ENCODE measurements at regions not wholly inside any gene's neighbourhood (a gene's known extent, or its start where the extent isn't known, plus 50 kb on each side); places are given as distances from the start of the nearest gene placed in this dataset.

GRCh38 chrX:116827063-116827462, 364.3 kb upstream of the CT83 start:
- Histone ChIP-seq H3K27ac (ENCODE audit: low read length) (no peak overlapping the region), H3K4me1 (ENCODE audit: control insufficient read depth in 1 of 2, extremely low read depth in 1 of 2, insufficient read depth in 2 of 2, low read length in 2 of 2) (no peaks in the 10 kb centered on the region), H3K9me3 (no peaks in the 10 kb centered on the region), H3K4me3 (ENCODE audit: control insufficient read depth in 1 of 2, extremely low read depth in 1 of 2, low read length in 1 of 2) (no peak overlapping the region), H3K27me3 (replicated peaks in 1 of 2; ENCODE audit: control insufficient read depth in 2 of 2, extremely low read depth in 1 of 2, insufficient read depth in 2 of 2, low read length in 1 of 2) (no peaks in the 10 kb centered on the region), H3K36me3 (ENCODE audit: control insufficient read depth in 2 of 2, extremely low read depth in 1 of 2, insufficient read depth in 1 of 2, low read length in 1 of 2) (no peaks in the 10 kb centered on the region)
- H3K36me3 Mint-ChIP-seq, result no peaks in the 10 kb centered on the region
- no peak for DNase-seq
- H3K9me3 Mint-ChIP-seq, result peaks cover 0 to 4% (median 0%) of the 10 kb centered on the region in 3 donors
- no peak for ATAC-seq (replicated peaks in 1 of 4)
- no peak overlapping the region for H3K27ac Mint-ChIP-seq
- no CpG with 5 or more reads among the region's 4 CpGs for WGBS (ENCODE audit: insufficient coverage)
- CTCF ChIA-PET, result no interaction called here
- no peaks in the 10 kb centered on the region for H3K27me3 Mint-ChIP-seq
- H3K4me1 Mint-ChIP-seq, result no peaks in the 10 kb centered on the region
- POLR2A ChIA-PET, result no interaction called here
- H3K4me3 Mint-ChIP-seq, result no peak overlapping the region

GRCh38 chrX:116824785-116825184, 362.0 kb upstream of the CT83 start:
- ATAC-seq (replicated peaks in 1 of 4) (no peak), DNase-seq (no peak)
- no peak overlapping the region for H3K4me3 ChIP-seq (ENCODE audit: control insufficient read depth in 1 of 2, extremely low read depth in 1 of 2, low read length in 1 of 2)
- no peaks in the 10 kb centered on the region for H3K9me3 ChIP-seq
- H3K27me3 Mint-ChIP-seq, result no peaks in the 10 kb centered on the region
- no peaks in the 10 kb centered on the region for H3K4me1 ChIP-seq (ENCODE audit: control insufficient read depth in 1 of 2, extremely low read depth in 1 of 2, insufficient read depth in 2 of 2, low read length in 2 of 2)
- no peaks in the 10 kb centered on the region for H3K36me3 Mint-ChIP-seq
- POLR2A ChIA-PET, result no interaction called here
- no peaks in the 10 kb centered on the region for H3K4me1 Mint-ChIP-seq
- H3K9me3 Mint-ChIP-seq, result peaks cover 0 to 4% (median 0%) of the 10 kb centered on the region in 3 donors
- WGBS (ENCODE audit: insufficient coverage), result no CpG with 5 or more reads among the region's 1 CpG
- H3K27ac Mint-ChIP-seq, result no peak overlapping the region
- no peaks in the 10 kb centered on the region for H3K36me3 ChIP-seq (ENCODE audit: control insufficient read depth in 2 of 2, extremely low read depth in 1 of 2, insufficient read depth in 1 of 2, low read length in 1 of 2)
- H3K27me3 ChIP-seq (replicated peaks in 1 of 2; ENCODE audit: control insufficient read depth in 2 of 2, extremely low read depth in 1 of 2, insufficient read depth in 2 of 2, low read length in 1 of 2), result no peaks in the 10 kb centered on the region
- H3K27ac ChIP-seq (ENCODE audit: low read length), result no peak overlapping the region
- CTCF ChIA-PET, result no interaction called here
- no peak overlapping the region for H3K4me3 Mint-ChIP-seq

- no peaks in the 10 kb centered on the region for H3K4me1 Mint-ChIP-seq
- no peak for ATAC-seq (replicated peaks in 1 of 4)
- H3K4me3 Mint-ChIP-seq, result no peak overlapping the region
- H3K9me3 Mint-ChIP-seq, result peaks cover 0 to 4% (median 0%) of the 10 kb centered on the region in 3 donors
- no peak for DNase-seq
- no CpG with 5 or more reads among the region's 2 CpGs for WGBS (ENCODE audit: insufficient coverage)
- H3K27ac Mint-ChIP-seq, result peak overlapping the region in 1 of 2 donors; percentile 20
- H3K27me3 ChIP-seq (replicated peaks in 1 of 2; ENCODE audit: control insufficient read depth in 2 of 2, extremely low read depth in 1 of 2, insufficient read depth in 2 of 2, low read length in 1 of 2), result no peaks in the 10 kb centered on the region
- no peaks in the 10 kb centered on the region for H3K36me3 ChIP-seq (ENCODE audit: control insufficient read depth in 2 of 2, extremely low read depth in 1 of 2, insufficient read depth in 1 of 2, low read length in 1 of 2)
- ChIA-PET CTCF (no interaction called here), POLR2A (no interaction called here)
- H3K36me3 Mint-ChIP-seq, result no peaks in the 10 kb centered on the region
- H3K27ac ChIP-seq (ENCODE audit: low read length), result no peak overlapping the region
- H3K4me3 ChIP-seq (ENCODE audit: control insufficient read depth in 1 of 2, extremely low read depth in 1 of 2, low read length in 1 of 2), result no peak overlapping the region
- H3K27me3 Mint-ChIP-seq, result no peaks in the 10 kb centered on the region
- H3K4me1 ChIP-seq (ENCODE audit: control insufficient read depth in 1 of 2, extremely low read depth in 1 of 2, insufficient read depth in 2 of 2, low read length in 2 of 2), result no peaks in the 10 kb centered on the region
- no peaks in the 10 kb centered on the region for H3K9me3 ChIP-seq
Observed at GRCh38 chrX:116823677-116824076, 360.9 kb upstream of the CT83 start.

GRCh38 chrX:116806288-116806802, 343.6 kb upstream of the CT83 start:
- H3K4me1 Mint-ChIP-seq, result no peaks in the 10 kb centered on the region
- Histone ChIP-seq H3K36me3 (ENCODE audit: control insufficient read depth in 2 of 2, extremely low read depth in 1 of 2, insufficient read depth in 1 of 2, low read length in 1 of 2) (no peaks in the 10 kb centered on the region), H3K4me1 (ENCODE audit: control insufficient read depth in 1 of 2, extremely low read depth in 1 of 2, insufficient read depth in 2 of 2, low read length in 2 of 2) (no peaks in the 10 kb centered on the region), H3K4me3 (ENCODE audit: control insufficient read depth in 1 of 2, extremely low read depth in 1 of 2, low read length in 1 of 2) (no peak overlapping the region), H3K27me3 (replicated peaks in 1 of 2; ENCODE audit: control insufficient read depth in 2 of 2, extremely low read depth in 1 of 2, insufficient read depth in 2 of 2, low read length in 1 of 2) (no peaks in the 10 kb centered on the region), H3K27ac (ENCODE audit: low read length) (no peak overlapping the region), H3K9me3 (no peaks in the 10 kb centered on the region)
- no peak overlapping the region for H3K27ac Mint-ChIP-seq
- ATAC-seq (replicated peaks in 1 of 4) (no peak), DNase-seq (no peak)
- ChIA-PET CTCF (no interaction called here), POLR2A (no interaction called here)
- WGBS (ENCODE audit: insufficient coverage), result no CpG with 5 or more reads among the region's 1 CpG
- H3K27me3 Mint-ChIP-seq, result no peaks in the 10 kb centered on the region
- no peaks in the 10 kb centered on the region for H3K36me3 Mint-ChIP-seq
- H3K4me3 Mint-ChIP-seq, result no peak overlapping the region
- no peaks in the 10 kb centered on the region for H3K9me3 Mint-ChIP-seq

GRCh38 chrX:116801943-116802342, 339.2 kb upstream of the CT83 start:
- Mint-ChIP-seq H3K4me1 (no peaks in the 10 kb centered on the region), H3K9me3 (no peaks in the 10 kb centered on the region), H3K27me3 (no peaks in the 10 kb centered on the region), H3K27ac (no peak overlapping the region), H3K4me3 (no peak overlapping the region), H3K36me3 (no peaks in the 10 kb centered on the region)
- ATAC-seq (replicated peaks in 1 of 4) (no peak), DNase-seq (no peak)
- CTCF ChIA-PET, result no interaction called here
- no peaks in the 10 kb centered on the region for H3K9me3 ChIP-seq
- no peaks in the 10 kb centered on the region for H3K4me1 ChIP-seq (ENCODE audit: control insufficient read depth in 1 of 2, extremely low read depth in 1 of 2, insufficient read depth in 2 of 2, low read length in 2 of 2)
- H3K4me3 ChIP-seq (ENCODE audit: control insufficient read depth in 1 of 2, extremely low read depth in 1 of 2, low read length in 1 of 2), result no peak overlapping the region
- H3K36me3 ChIP-seq (ENCODE audit: control insufficient read depth in 2 of 2, extremely low read depth in 1 of 2, insufficient read depth in 1 of 2, low read length in 1 of 2), result no peaks in the 10 kb centered on the region
- H3K27me3 ChIP-seq (replicated peaks in 1 of 2; ENCODE audit: control insufficient read depth in 2 of 2, extremely low read depth in 1 of 2, insufficient read depth in 2 of 2, low read length in 1 of 2), result no peaks in the 10 kb centered on the region
- POLR2A ChIA-PET, result no interaction called here
- H3K27ac ChIP-seq (ENCODE audit: low read length), result no peak overlapping the region

GRCh38 chrX:116781926-116782325, 319.1 kb upstream of the CT83 start:
- ATAC-seq (replicated peaks in 1 of 4), result no peak
- H3K36me3 Mint-ChIP-seq, result no peaks in the 10 kb centered on the region
- Histone ChIP-seq H3K4me3 (ENCODE audit: control insufficient read depth in 1 of 2, extremely low read depth in 1 of 2, low read length in 1 of 2) (no peak overlapping the region), H3K27me3 (replicated peaks in 1 of 2; ENCODE audit: control insufficient read depth in 2 of 2, extremely low read depth in 1 of 2, insufficient read depth in 2 of 2, low read length in 1 of 2) (no peaks in the 10 kb centered on the region), H3K4me1 (ENCODE audit: control insufficient read depth in 1 of 2, extremely low read depth in 1 of 2, insufficient read depth in 2 of 2, low read length in 2 of 2) (no peaks in the 10 kb centered on the region), H3K9me3 (no peaks in the 10 kb centered on the region), H3K27ac (ENCODE audit: low read length) (no peak overlapping the region), H3K36me3 (ENCODE audit: control insufficient read depth in 2 of 2, extremely low read depth in 1 of 2, insufficient read depth in 1 of 2, low read length in 1 of 2) (no peaks in the 10 kb centered on the region)
- ChIA-PET POLR2A (no interaction called here), CTCF (no interaction called here)
- H3K9me3 Mint-ChIP-seq, result peaks cover 2 to 5% (median 3%) of the 10 kb centered on the region in 3 donors
- DNase-seq, result no peak
- H3K4me3 Mint-ChIP-seq, result no peak overlapping the region
- H3K27ac Mint-ChIP-seq, result no peak overlapping the region
- WGBS (ENCODE audit: insufficient coverage), result 36% methylated on average over 2 of the region's 4 CpGs
- peaks cover 0 to 5% of the 10 kb centered on the region in 2 donors for H3K27me3 Mint-ChIP-seq
- H3K4me1 Mint-ChIP-seq, result no peaks in the 10 kb centered on the region

- H3K4me3 Mint-ChIP-seq, result no peak overlapping the region
- Histone ChIP-seq H3K36me3 (ENCODE audit: control insufficient read depth in 2 of 2, extremely low read depth in 1 of 2, insufficient read depth in 1 of 2, low read length in 1 of 2) (no peaks in the 10 kb centered on the region), H3K27ac (ENCODE audit: low read length) (no peak overlapping the region), H3K27me3 (replicated peaks in 1 of 2; ENCODE audit: control insufficient read depth in 2 of 2, extremely low read depth in 1 of 2, insufficient read depth in 2 of 2, low read length in 1 of 2) (no peaks in the 10 kb centered on the region), H3K4me3 (ENCODE audit: control insufficient read depth in 1 of 2, extremely low read depth in 1 of 2, low read length in 1 of 2) (no peak overlapping the region), H3K4me1 (ENCODE audit: control insufficient read depth in 1 of 2, extremely low read depth in 1 of 2, insufficient read depth in 2 of 2, low read length in 2 of 2) (no peaks in the 10 kb centered on the region), H3K9me3 (no peaks in the 10 kb centered on the region)
- peaks cover 0 to 2% (median 0%) of the 10 kb centered on the region in 3 donors for H3K9me3 Mint-ChIP-seq
- no peaks in the 10 kb centered on the region for H3K36me3 Mint-ChIP-seq
- ATAC-seq (replicated peaks in 1 of 4), result no peak
- no peak overlapping the region for H3K27ac Mint-ChIP-seq
- ChIA-PET POLR2A (no interaction called here), CTCF (no interaction called here)
- no peaks in the 10 kb centered on the region for H3K4me1 Mint-ChIP-seq
- DNase-seq, result no peak
- H3K27me3 Mint-ChIP-seq, result no peaks in the 10 kb centered on the region
Observed at GRCh38 chrX:116757491-116757890, 294.7 kb upstream of the CT83 start.

Data from T-cell (primary cell).